Mucosa of descending colon (tissue), 3 donors: ENCODE measurements at regions not wholly inside any gene's neighbourhood (a gene's known extent, or its start where the extent isn't known, plus 50 kb on each side); places are given as distances from the start of the nearest gene placed in this dataset.

Source experiments
- ATAC-seq: fragments of 200-7000 bp; cut with Tn5 transposase; one replicate; pipeline ENCODE4 v1.9.1; 2020; ENCODE audit warnings: mild to moderate bottlenecking, moderate library complexity
- DNase-seq, 3 donors: peaks; one replicate each; pipeline ENCODE4 v3.0.0-alpha.2; 2020
- H3K36me3 ChIP-seq: fragments of 200-600 bp; one replicate; pipeline ENCODE4 v1.8.0; 2021; ENCODE audit warnings: low read depth, mild to moderate bottlenecking
- H3K4me1 ChIP-seq: fragments of 200-600 bp; one replicate; pipeline ENCODE4 v1.8.0; 2021; ENCODE audit warnings: low read depth, mild to moderate bottlenecking
- H3K4me3 ChIP-seq: fragments of 200-600 bp; one replicate; pipeline ENCODE4 v1.8.0; 2021; ENCODE audit warnings: mild to moderate bottlenecking
- H3K9me3 ChIP-seq: fragments of 200-600 bp; one replicate; pipeline ENCODE4 v1.8.0; 2021; ENCODE audit warnings: mild to moderate bottlenecking
- intact Hi-C, 2 donors: fragments of 100-400 bp; cut with DNase I in 1 of 2; cut with micrococcal nuclease in 1 of 2; formaldehyde crosslinking; loops; one replicate each; pipeline versions ENCODE4 v1.11.0 to v1.11.1; 2022; cut with DNase I, micrococcal nuclease
- TF ChIP-seq, protein P1 (sequence below): fragments of 200-600 bp; IDR thresholded peaks from one replicate; pipeline ENCODE4 v1.8.0; 2022; ENCODE audit warnings: antibody characterized with exemption, mild to moderate bottlenecking
- donor health status: DM: no; HTN: no; CAD: no; lungs with moderate emphysema.
- donor health status: DM: no; HTN: no; CAD: no.
- donor health status: DM: no; HTN: yes; CAD: no.

DNA sequence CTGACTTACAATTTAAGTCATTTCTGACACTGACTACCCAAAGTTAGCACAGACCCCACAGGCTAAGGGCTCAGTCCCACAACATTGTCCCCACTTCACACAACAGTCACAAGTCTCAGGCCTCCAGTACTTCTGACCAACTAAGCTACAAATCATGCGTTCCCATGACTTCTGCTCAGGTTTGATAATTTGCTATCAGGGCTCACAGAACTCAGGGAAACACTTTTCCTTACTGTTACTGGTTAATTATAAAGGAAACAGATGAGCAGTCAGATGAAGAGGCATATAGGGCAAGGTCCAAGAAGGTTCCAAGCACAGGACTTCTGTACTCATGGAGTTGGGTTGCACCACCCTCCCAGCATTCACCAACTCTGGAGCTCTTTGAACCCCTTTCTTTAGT, 151.2 kb upstream of the TNR start:
- DNase-seq = no peak
- intact Hi-C loops = no loop called here
- Histone ChIP-seq H3K4me1 (no peaks in the 10 kb centered on the region), H3K36me3 (no peaks in the 10 kb centered on the region), H3K9me3 (no peaks in the 10 kb centered on the region), H3K4me3 (no peak overlapping the region)
- no peak for ATAC-seq
- TF ChIP-seq, protein P1, sequence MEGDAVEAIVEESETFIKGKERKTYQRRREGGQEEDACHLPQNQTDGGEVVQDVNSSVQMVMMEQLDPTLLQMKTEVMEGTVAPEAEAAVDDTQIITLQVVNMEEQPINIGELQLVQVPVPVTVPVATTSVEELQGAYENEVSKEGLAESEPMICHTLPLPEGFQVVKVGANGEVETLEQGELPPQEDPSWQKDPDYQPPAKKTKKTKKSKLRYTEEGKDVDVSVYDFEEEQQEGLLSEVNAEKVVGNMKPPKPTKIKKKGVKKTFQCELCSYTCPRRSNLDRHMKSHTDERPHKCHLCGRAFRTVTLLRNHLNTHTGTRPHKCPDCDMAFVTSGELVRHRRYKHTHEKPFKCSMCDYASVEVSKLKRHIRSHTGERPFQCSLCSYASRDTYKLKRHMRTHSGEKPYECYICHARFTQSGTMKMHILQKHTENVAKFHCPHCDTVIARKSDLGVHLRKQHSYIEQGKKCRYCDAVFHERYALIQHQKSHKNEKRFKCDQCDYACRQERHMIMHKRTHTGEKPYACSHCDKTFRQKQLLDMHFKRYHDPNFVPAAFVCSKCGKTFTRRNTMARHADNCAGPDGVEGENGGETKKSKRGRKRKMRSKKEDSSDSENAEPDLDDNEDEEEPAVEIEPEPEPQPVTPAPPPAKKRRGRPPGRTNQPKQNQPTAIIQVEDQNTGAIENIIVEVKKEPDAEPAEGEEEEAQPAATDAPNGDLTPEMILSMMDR = no peak

DNA sequence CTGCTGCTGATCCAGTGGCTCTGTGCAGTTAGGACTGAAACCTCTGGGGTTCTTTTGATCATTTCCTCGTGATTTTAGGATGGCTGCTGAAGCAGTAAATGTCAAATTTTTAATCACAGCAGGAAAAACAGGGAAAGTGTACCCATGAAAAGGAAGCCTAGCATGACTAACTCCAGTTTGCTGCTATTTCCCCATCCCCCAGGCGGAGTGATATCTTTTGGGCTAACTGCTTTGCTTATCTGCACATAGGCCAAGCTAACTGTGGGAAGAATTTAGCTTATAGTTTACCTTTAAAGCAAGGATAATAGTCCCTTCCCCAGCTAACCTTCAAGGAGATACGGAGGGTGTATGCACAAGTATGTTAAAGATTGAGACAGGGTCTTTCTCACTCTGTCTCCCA, 149.8 kb upstream of the TNR start:
- intact Hi-C loops = no loop called here
- TF ChIP-seq, protein P1 = no peak
- H3K4me1 ChIP-seq = no peaks in the 10 kb centered on the region
- no peaks in the 10 kb centered on the region for H3K36me3 ChIP-seq
- ATAC-seq = no peak
- no peak overlapping the region for H3K4me3 ChIP-seq
- H3K9me3 ChIP-seq = no peaks in the 10 kb centered on the region
- no peak for DNase-seq

GRCh38 chr1:175892686-175893085, 149.3 kb upstream of the TNR start:
- TF ChIP-seq, protein P1 = no peak
- Histone ChIP-seq H3K4me3 (no peak overlapping the region), H3K9me3 (no peaks in the 10 kb centered on the region), H3K36me3 (no peaks in the 10 kb centered on the region), H3K4me1 (no peaks in the 10 kb centered on the region)
- DNase-seq (no peak), ATAC-seq (no peak)
- intact Hi-C loops = no loop called here

DNA sequence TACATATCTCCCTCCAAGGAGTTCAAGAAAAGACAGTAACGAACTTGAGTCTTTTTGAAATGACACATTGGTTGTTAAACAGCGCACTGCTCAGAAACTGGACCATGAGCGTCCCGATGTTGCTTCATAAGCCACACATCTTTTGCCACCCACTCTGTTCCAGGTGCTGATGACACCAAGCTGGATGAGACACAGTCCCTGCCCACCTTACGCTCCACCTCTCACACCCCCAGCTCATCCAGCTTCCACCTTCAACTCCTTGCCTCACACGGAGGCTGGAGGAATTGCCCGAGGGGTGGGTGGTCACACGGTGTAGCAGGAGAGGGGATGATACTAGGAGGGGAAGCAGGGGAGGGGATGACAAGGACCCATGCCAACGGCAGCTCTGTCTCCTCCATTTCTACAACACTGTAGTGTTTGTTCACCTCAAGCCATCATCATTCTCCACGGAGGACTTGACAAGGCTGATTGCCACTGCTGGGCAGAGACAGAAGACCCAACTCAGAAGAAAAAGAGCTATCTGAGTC, 148.5 kb upstream of the TNR start:
- intact Hi-C loops = no loop called here
- H3K4me3 ChIP-seq = no peak overlapping the region
- no peaks in the 10 kb centered on the region for H3K9me3 ChIP-seq
- no peak for DNase-seq
- no peaks in the 10 kb centered on the region for H3K4me1 ChIP-seq
- ATAC-seq = no peak
- TF ChIP-seq, protein P1 = no peak
- no peaks in the 10 kb centered on the region for H3K36me3 ChIP-seq

- intact Hi-C loops = no loop called here
- Histone ChIP-seq H3K9me3 (no peaks in the 10 kb centered on the region), H3K36me3 (no peaks in the 10 kb centered on the region), H3K4me1 (no peaks in the 10 kb centered on the region), H3K4me3 (no peak overlapping the region)
- DNase-seq (no peak), ATAC-seq (no peak)
- TF ChIP-seq, protein P1 = no peak
These were observed 147.6 kb upstream of the TNR start for GRCh38 chr1:175890958-175891357.

DNA sequence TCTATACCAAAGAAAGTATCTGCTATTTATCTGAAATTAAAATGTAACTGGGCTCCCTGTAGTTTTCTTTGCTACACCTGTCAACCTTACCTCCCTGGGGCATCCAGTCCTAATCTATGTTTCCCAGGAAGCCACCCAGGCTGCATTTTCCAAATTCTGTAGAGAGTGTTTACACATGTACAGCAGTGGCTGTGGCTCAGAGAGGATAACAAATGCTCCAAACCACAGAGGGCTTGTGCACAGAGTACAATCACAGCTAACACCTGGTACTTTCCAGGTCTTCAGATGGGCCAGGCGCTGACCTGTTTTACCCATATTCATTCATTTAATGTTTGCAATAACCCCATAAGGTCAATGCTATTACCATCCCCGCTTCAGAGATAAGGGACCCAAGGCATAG, 146.5 kb upstream of the TNR start:
- DNase-seq (no peak), ATAC-seq (no peak)
- Histone ChIP-seq H3K4me3 (no peak overlapping the region), H3K4me1 (no peaks in the 10 kb centered on the region), H3K36me3 (no peaks in the 10 kb centered on the region), H3K9me3 (no peaks in the 10 kb centered on the region)
- TF ChIP-seq, protein P1 = no peak
- intact Hi-C loops = no loop called here
